A549 (cell line): ENCODE measurements at regions not wholly inside any gene's neighbourhood (a gene's known extent, or its start where the extent isn't known, plus 50 kb on each side); places are given as distances from the start of the nearest gene placed in this dataset.

Experiments
- ATAC-seq, 2 experiments: fragments of 200-7000 bp in 1 of 2; fragments of >200 bp in 1 of 2; cut with Nextera tagmentation in 1 of 2; cut with Tn5 transposase in 1 of 2; 3 replicates each; pipeline versions ENCODE4 v1.8.0 to v1.9.1; 2018 to 2020; ENCODE audit warnings: mild to moderate bottlenecking in 1 of 2, moderate library complexity in 1 of 2
- CTCF ChIA-PET: fragments of 300-600 bp; sonication (Branson Sonifier 250); formaldehyde crosslinking; extraction: SDS; loops from one replicate; lab custom pipeline; 2021; ENCODE audit warnings: antibody characterized with exemption, inconsistent platforms; lab: Yijun Ruan, JAX
- POLR2A ChIA-PET: fragments of 350-600 bp; formaldehyde crosslinking; extraction: SDS; loops from one replicate; lab custom pipeline; 2021; ENCODE audit warnings: antibody characterized with exemption, inconsistent platforms; lab: Yijun Ruan, JAX
- DNase-seq, 2 experiments: peaks; one replicate each; pipeline versions ENCODE4 v3.0.0 to v3.0.0-alpha.2; 2011 to 2016; ENCODE audit warnings: low read depth in 1 of 2, low spot score in 1 of 2
- FAIRE-seq: peaks from 2 replicates; lab custom pipeline; 2011; peaks lifted over from hg19 to GRCh38; lab: Jason Lieb, UNC
- H3K27ac ChIP-seq, 2 experiments: fragments of >200 bp; sonication (Bioruptor Twin); formaldehyde crosslinking; 3 replicates each; pipeline ENCODE4 v1.5.1; 2016 to 2017
- H3K4me1 ChIP-seq: fragments of >200 bp; sonication (Bioruptor Twin); formaldehyde crosslinking; 3 replicates; pipeline ENCODE4 v1.6.1; 2016
- H3K4me2 ChIP-seq: fragments of >200 bp; sonication (Bioruptor Twin); formaldehyde crosslinking; 3 replicates; pipeline ENCODE4 v1.6.1; 2016
- H3K4me3 ChIP-seq: fragments of >200 bp; sonication (Bioruptor Twin); formaldehyde crosslinking; 3 replicates; pipeline ENCODE4 v1.5.1; 2016
- H3K9me3 ChIP-seq: fragments of >200 bp; sonication (Bioruptor Twin); formaldehyde crosslinking; 3 replicates; pipeline ENCODE4 v1.6.1; 2016
- CBX8 ChIP-seq: fragments of 200-600 bp; sonication (generic); IDR thresholded peaks from 2 replicates; pipeline ENCODE4 v1.6.1; 2016
- CEBPB ChIP-seq, 2 experiments: fragments of >200 bp in 1 of 2; sonication (Bioruptor Twin) in 1 of 2; formaldehyde crosslinking in 1 of 2; IDR thresholded peaks; 2 replicates each; pipeline ENCODE4 v1.6.1; 2012 to 2016
- CHD4 ChIP-seq: fragments of 200-600 bp; sonication (generic); IDR thresholded peaks from 2 replicates; pipeline ENCODE4 v1.6.1; 2016; ENCODE audit warnings: antibody characterized with exemption, mild to moderate bottlenecking, borderline replicate concordance
- EHMT2 ChIP-seq: fragments of 200-600 bp; sonication (generic); IDR thresholded peaks from 2 replicates; pipeline ENCODE4 v1.6.1; 2016; ENCODE audit warnings: antibody characterized with exemption, low read depth, mild to moderate bottlenecking, moderate library complexity
- FOXS1 ChIP-seq: fragments of 250-450 bp; sonication (Bioruptor Pico); IDR thresholded peaks from 2 replicates; pipeline ENCODE4 v1.5.0; 2020; ENCODE audit warnings: mild to moderate bottlenecking, moderate library complexity
- JUN ChIP-seq, 2 experiments: fragments of >200 bp; sonication (Bioruptor Twin); formaldehyde crosslinking; IDR thresholded peaks; 2 replicates in 1 of 2; 3 replicates in 1 of 2; pipeline ENCODE4 v1.6.1; 2016 to 2017
- KDM1A ChIP-seq: fragments of 200-600 bp; sonication (generic); IDR thresholded peaks from 2 replicates; pipeline ENCODE4 v1.6.1; 2016; ENCODE audit warnings: low read depth, mild to moderate bottlenecking
- KDM5A ChIP-seq: fragments of 200-600 bp; sonication (generic); IDR thresholded peaks from 2 replicates; pipeline ENCODE4 v1.6.1; 2016; ENCODE audit warnings: antibody characterized with exemption, mild to moderate bottlenecking
- MAZ ChIP-seq: fragments of 150-350 bp; IDR thresholded peaks from 2 replicates; pipeline ENCODE4 v1.6.1; 2014; ENCODE audit warnings: antibody characterized with exemption, low read depth, low read length, borderline replicate concordance
- NPAS2 ChIP-seq: fragments of 250-450 bp; sonication (Bioruptor Pico); IDR thresholded peaks from 2 replicates; pipeline ENCODE4 v1.8.0; 2022; ENCODE audit warnings: mild to moderate bottlenecking, moderate library complexity, borderline replicate concordance
- NR3C1 ChIP-seq: fragments of >200 bp; sonication (Bioruptor Twin); formaldehyde crosslinking; IDR thresholded peaks from 3 replicates; pipeline ENCODE4 v1.6.1; 2017
- PHF8 ChIP-seq: fragments of 200-600 bp; sonication (generic); IDR thresholded peaks from 2 replicates; pipeline ENCODE4 v1.6.1; 2016; ENCODE audit warnings: low read depth, mild to moderate bottlenecking, antibody characterized with exemption, moderate library complexity, borderline replicate concordance
- POLR2A ChIP-seq: IDR thresholded peaks from 2 replicates; pipeline ENCODE4 v1.6.1; 2012; ENCODE audit warnings: mild to moderate bottlenecking, low read length
- POLR2AphosphoS2 ChIP-seq: conservative IDR thresholded peaks from 2 replicates; pipeline ENCODE4 v1.6.1; 2012; ENCODE audit warnings: low read length, improper control_type of control experiment, inconsistent platforms
- RARB ChIP-seq: fragments of 250-450 bp; sonication (Bioruptor Pico); IDR thresholded peaks from 2 replicates; pipeline ENCODE4 v1.8.0; 2021; ENCODE audit warnings: mild to moderate bottlenecking, moderate library complexity
- TP53 ChIP-seq: fragments of 250-450 bp; sonication (Bioruptor Pico); IDR thresholded peaks from 2 replicates; pipeline ENCODE4 v1.5.0; 2021; ENCODE audit warnings: mild to moderate bottlenecking, moderate library complexity
- ZNF302 ChIP-seq: fragments of 250-450 bp; sonication (Bioruptor Pico); IDR thresholded peaks from 2 replicates; pipeline ENCODE4 v1.9.0; 2021; ENCODE audit warnings: inconsistent platforms, mild to moderate bottlenecking, moderate library complexity
- WGBS: methylation state at CpG from one replicate; pipeline ENCODE4 v1.1.6; 2017; ENCODE audit errors: missing lambda C conversion rate; 5-methylcytosine and 5-hydroxymethylcytosine counted together
- TF ChIP-seq, protein P1 (sequence below): fragments of 250-450 bp; sonication (Bioruptor Pico); IDR thresholded peaks from 2 replicates; pipeline ENCODE4 v1.5.0; 2020; ENCODE audit warnings: low read depth, mild to moderate bottlenecking, moderate library complexity
- TF ChIP-seq, protein P2 (sequence below): fragments of 150-350 bp; IDR thresholded peaks from 2 replicates; pipeline ENCODE4 v1.6.1; 2014; ENCODE audit warnings: low read depth, mild to moderate bottlenecking, low read length
- TF ChIP-seq, protein P3 (sequence below): fragments of >200 bp; sonication (Bioruptor Twin); formaldehyde crosslinking; IDR thresholded peaks from 3 replicates; pipeline ENCODE4 v1.6.1; 2016
- TF ChIP-seq, protein P4 (sequence below): fragments of >200 bp; sonication (Bioruptor Twin); formaldehyde crosslinking; IDR thresholded peaks from 3 replicates; pipeline ENCODE4 v1.5.1; 2016
- TF ChIP-seq, protein P5 (sequence below): IDR thresholded peaks from 2 replicates; pipeline ENCODE4 v1.6.1; 2012
- TF ChIP-seq, protein P6 (sequence below): fragments of 250-450 bp; sonication (Bioruptor Pico); IDR thresholded peaks from 2 replicates; pipeline ENCODE4 v1.5.0; 2021; ENCODE audit warnings: mild to moderate bottlenecking, moderate library complexity, borderline replicate concordance

DNA sequence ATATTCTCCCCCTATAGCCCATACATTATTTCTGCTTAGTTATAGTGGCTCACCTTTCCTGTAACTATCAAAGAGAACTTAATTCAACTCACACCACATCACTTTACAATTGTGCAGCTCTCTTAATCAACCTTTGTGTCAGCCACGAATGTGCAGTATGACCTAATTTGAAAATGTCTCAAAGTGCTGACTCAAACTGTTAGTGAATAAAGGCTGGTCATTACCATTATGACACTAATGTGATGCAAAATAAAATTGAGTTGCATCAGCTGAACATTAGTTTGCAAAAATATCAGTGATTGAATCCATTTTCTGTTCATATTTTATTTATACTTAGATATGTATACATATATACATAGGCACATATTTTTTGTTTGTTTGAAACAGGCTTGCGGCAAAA, 251.8 kb downstream of the MEIS1 start (continued):
- TF ChIP-seq, protein P1, sequence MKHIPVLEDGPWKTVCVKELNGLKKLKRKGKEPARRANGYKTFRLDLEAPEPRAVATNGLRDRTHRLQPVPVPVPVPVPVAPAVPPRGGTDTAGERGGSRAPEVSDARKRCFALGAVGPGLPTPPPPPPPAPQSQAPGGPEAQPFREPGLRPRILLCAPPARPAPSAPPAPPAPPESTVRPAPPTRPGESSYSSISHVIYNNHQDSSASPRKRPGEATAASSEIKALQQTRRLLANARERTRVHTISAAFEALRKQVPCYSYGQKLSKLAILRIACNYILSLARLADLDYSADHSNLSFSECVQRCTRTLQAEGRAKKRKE (CRISPR knock-in tag), result no peak
- TF ChIP-seq MAZ (no peak), FOXS1 (CRISPR knock-in tag) (no peak), ZNF302 (no peak)
- TF ChIP-seq, protein P2, sequence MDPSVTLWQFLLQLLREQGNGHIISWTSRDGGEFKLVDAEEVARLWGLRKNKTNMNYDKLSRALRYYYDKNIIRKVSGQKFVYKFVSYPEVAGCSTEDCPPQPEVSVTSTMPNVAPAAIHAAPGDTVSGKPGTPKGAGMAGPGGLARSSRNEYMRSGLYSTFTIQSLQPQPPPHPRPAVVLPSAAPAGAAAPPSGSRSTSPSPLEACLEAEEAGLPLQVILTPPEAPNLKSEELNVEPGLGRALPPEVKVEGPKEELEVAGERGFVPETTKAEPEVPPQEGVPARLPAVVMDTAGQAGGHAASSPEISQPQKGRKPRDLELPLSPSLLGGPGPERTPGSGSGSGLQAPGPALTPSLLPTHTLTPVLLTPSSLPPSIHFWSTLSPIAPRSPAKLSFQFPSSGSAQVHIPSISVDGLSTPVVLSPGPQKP, result no peak

DNA sequence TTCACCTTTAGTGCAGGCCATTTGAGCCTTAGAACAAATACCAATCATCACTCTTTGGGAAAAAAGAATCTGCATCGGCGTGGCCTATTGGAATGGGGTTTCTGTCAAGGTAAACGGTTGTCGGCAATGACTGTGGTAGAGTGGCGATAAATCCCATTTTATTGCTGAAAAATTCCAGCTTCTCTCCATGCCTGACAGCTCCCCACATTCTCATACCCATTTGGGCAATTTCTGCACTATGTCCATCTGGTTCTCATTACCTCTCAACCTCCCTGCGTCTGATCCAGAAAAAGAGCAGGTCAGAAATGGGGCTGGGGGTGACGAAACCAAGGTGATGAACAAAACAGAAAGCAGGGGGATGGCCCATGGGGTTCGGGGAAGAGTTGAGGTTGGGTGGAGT, 254.0 kb downstream of the MEIS1 start:
- no peak overlapping the region for H3K4me2 ChIP-seq
- no peaks in the 10 kb centered on the region for H3K9me3 ChIP-seq
- DNase-seq (no peak), ATAC-seq (no peak), FAIRE-seq (no peak)
- H3K4me3 ChIP-seq, result no peak overlapping the region
- WGBS, result 64% methylated on average over 8 of the region's 8 CpGs
- ChIA-PET POLR2A (no interaction called here), CTCF (no interaction called here)
- TF ChIP-seq KDM5A, result no peak
- TF ChIP-seq PHF8, result no peak
- TF ChIP-seq EHMT2, result no peak
- TF ChIP-seq CEBPB (IDR thresholded peaks at IDR 0.05), result no peak
- TF ChIP-seq, protein P3, sequence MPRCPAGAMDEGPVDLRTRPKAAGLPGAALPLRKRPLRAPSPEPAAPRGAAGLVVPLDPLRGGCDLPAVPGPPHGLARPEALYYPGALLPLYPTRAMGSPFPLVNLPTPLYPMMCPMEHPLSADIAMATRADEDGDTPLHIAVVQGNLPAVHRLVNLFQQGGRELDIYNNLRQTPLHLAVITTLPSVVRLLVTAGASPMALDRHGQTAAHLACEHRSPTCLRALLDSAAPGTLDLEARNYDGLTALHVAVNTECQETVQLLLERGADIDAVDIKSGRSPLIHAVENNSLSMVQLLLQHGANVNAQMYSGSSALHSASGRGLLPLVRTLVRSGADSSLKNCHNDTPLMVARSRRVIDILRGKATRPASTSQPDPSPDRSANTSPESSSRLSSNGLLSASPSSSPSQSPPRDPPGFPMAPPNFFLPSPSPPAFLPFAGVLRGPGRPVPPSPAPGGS, result no peak
- TF ChIP-seq, protein P4, sequence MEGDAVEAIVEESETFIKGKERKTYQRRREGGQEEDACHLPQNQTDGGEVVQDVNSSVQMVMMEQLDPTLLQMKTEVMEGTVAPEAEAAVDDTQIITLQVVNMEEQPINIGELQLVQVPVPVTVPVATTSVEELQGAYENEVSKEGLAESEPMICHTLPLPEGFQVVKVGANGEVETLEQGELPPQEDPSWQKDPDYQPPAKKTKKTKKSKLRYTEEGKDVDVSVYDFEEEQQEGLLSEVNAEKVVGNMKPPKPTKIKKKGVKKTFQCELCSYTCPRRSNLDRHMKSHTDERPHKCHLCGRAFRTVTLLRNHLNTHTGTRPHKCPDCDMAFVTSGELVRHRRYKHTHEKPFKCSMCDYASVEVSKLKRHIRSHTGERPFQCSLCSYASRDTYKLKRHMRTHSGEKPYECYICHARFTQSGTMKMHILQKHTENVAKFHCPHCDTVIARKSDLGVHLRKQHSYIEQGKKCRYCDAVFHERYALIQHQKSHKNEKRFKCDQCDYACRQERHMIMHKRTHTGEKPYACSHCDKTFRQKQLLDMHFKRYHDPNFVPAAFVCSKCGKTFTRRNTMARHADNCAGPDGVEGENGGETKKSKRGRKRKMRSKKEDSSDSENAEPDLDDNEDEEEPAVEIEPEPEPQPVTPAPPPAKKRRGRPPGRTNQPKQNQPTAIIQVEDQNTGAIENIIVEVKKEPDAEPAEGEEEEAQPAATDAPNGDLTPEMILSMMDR, result no peak
- no peak for TF ChIP-seq KDM1A
- no peak for TF ChIP-seq FOXS1 (CRISPR knock-in tag)
- no peak for TF ChIP-seq TP53
- TF ChIP-seq JUN (IDR thresholded peaks at IDR 0.05), result no peak
- no peak for TF ChIP-seq RARB (CRISPR knock-in tag)
- TF ChIP-seq CHD4, result no peak
- no peak for TF ChIP-seq POLR2AphosphoS2
- TF ChIP-seq POLR2A, result no peak
- TF ChIP-seq NR3C1, result no peak
- TF ChIP-seq CBX8, result no peak
- TF ChIP-seq NPAS2 (CRISPR knock-in tag), result no peak
- TF ChIP-seq, protein P5, sequence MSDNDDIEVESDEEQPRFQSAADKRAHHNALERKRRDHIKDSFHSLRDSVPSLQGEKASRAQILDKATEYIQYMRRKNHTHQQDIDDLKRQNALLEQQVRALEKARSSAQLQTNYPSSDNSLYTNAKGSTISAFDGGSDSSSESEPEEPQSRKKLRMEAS, result no peak
- TF ChIP-seq, protein P6, sequence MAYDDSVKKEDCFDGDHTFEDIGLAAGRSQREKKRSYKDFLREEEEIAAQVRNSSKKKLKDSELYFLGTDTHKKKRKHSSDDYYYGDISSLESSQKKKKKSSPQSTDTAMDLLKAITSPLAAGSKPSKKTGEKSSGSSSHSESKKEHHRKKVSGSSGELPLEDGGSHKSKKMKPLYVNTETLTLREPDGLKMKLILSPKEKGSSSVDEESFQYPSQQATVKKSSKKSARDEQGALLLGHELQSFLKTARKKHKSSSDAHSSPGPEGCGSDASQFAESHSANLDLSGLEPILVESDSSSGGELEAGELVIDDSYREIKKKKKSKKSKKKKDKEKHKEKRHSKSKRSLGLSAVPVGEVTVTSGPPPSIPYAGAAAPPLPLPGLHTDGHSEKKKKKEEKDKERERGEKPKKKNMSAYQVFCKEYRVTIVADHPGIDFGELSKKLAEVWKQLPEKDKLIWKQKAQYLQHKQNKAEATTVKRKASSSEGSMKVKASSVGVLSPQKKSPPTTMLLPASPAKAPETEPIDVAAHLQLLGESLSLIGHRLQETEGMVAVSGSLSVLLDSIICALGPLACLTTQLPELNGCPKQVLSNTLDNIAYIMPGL (CRISPR knock-in tag), result no peak
- no peaks in the 10 kb centered on the region for H3K4me1 ChIP-seq
- no peak overlapping the region for H3K27ac ChIP-seq
